ENCODE measurements at regions not wholly inside any gene's neighbourhood (a gene's known extent, or its start where the extent isn't known, plus 50 kb on each side); places are given as distances from the start of the nearest gene placed in this dataset.
"Not testable (repeated sequence)": the region's sequence is repeated elsewhere in the genome, so short reads cannot be mapped to it uniquely, and the experiment has no call there.

DNA sequence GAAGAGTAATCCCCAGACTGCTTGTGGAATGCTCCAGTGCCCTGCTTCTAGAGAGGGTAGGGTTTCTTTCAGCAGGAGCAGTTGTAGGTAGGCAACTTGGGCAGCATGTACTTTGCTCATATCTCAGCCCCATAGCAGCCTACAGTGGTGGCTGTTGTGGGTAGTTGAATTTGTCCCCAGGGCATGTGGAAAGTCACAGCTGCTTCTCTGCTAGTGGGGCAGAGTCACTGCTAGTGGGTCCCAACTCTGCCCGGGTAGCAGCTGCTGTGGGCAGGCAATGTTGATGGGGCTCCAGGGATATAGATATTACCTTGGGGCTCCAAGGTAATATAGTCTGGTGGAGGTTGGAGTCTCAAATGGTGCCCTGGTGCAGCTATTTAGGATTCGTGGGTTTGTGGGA is 174.5 kb downstream of the OTOL1 start:
- Mint-ChIP-seq H3K36me3 (ENCODE audit: low read depth, unreplicated experiment) (no peaks in the 10 kb centered on the region), H3K27me3 (ENCODE audit: unreplicated experiment) (peaks cover 1% of the 10 kb centered on the region), H3K27ac (ENCODE audit: unreplicated experiment) (no peak overlapping the region), H3K4me1 (ENCODE audit: unreplicated experiment) (no peaks in the 10 kb centered on the region), H3K9me3 (ENCODE audit: unreplicated experiment) (no peaks in the 10 kb centered on the region), H3K4me3 (ENCODE audit: unreplicated experiment) (no peak overlapping the region)
- DNase-seq (ENCODE audit: low spot score) = no peak
- no peak for TF ChIP-seq CTCF (IDR thresholded peaks at IDR 0.05; ENCODE audit: unreplicated experiment)

- Mint-ChIP-seq H3K4me1 (ENCODE audit: unreplicated experiment) (no peaks in the 10 kb centered on the region), H3K9me3 (ENCODE audit: unreplicated experiment) (no peaks in the 10 kb centered on the region), H3K27ac (ENCODE audit: unreplicated experiment) (no peak overlapping the region), H3K4me3 (ENCODE audit: unreplicated experiment) (no peak overlapping the region), H3K36me3 (ENCODE audit: low read depth, unreplicated experiment) (no peaks in the 10 kb centered on the region), H3K27me3 (ENCODE audit: unreplicated experiment) (peaks cover 1% of the 10 kb centered on the region)
- no peak for DNase-seq (ENCODE audit: low spot score)
- no peak for TF ChIP-seq CTCF (IDR thresholded peaks at IDR 0.05; ENCODE audit: unreplicated experiment)
These were observed 175.9 kb downstream of the OTOL1 start for GRCh38 chr3:161672478-161672877.

DNA sequence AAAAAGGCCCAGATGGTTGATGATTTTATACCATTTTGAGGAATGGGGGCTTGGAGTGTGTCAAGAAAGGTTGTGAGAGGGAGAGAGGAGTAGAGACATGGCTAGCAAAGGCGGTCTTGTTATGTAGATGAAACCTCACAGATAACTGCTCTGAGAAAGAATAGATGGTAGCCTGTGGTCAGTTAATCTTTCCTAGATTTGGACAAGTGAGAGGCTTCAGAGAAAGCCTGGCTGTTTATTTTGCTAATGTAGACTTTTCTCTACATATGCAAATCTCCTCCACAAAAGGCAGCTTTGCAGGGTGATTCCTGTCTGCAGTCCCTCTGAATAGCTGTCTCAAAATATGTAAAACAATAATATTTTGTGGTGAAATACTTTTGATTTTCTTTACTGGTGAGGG is 177.3 kb downstream of the OTOL1 start:
- no peaks in the 10 kb centered on the region for H3K36me3 Mint-ChIP-seq (ENCODE audit: low read depth, unreplicated experiment)
- no peak overlapping the region for H3K27ac Mint-ChIP-seq (ENCODE audit: unreplicated experiment)
- H3K4me3 Mint-ChIP-seq (ENCODE audit: unreplicated experiment) = no peak overlapping the region
- H3K27me3 Mint-ChIP-seq (ENCODE audit: unreplicated experiment) = peaks cover 1% of the 10 kb centered on the region
- no peak for DNase-seq (ENCODE audit: low spot score)
- no peak for TF ChIP-seq CTCF (IDR thresholded peaks at IDR 0.05; ENCODE audit: unreplicated experiment)
- H3K4me1 Mint-ChIP-seq (ENCODE audit: unreplicated experiment) = no peaks in the 10 kb centered on the region
- no peaks in the 10 kb centered on the region for H3K9me3 Mint-ChIP-seq (ENCODE audit: unreplicated experiment)

DNA sequence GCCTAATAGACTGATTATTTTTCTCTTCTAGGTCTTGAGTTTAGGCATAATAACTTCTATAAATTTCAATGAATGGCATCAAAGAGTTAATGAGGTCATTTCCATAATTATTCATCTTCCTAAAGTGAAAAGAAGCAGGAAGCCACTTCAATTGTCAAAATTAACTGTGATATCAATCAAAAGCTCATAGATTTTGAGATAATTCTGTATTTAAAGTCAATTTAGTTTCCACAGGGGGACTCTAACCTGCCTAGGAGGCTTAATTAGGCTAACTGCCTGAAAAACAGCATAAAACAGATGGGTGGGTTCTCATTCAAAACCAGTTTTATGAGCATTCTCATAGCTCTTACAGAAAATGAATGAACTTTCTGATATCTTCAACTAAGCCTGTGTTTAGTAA is 177.8 kb downstream of the OTOL1 start:
- no peak for TF ChIP-seq CTCF (IDR thresholded peaks at IDR 0.05; ENCODE audit: unreplicated experiment)
- Mint-ChIP-seq H3K36me3 (ENCODE audit: low read depth, unreplicated experiment) (no peaks in the 10 kb centered on the region), H3K27me3 (ENCODE audit: unreplicated experiment) (peaks cover 1% of the 10 kb centered on the region), H3K9me3 (ENCODE audit: unreplicated experiment) (no peaks in the 10 kb centered on the region), H3K4me3 (ENCODE audit: unreplicated experiment) (no peak overlapping the region), H3K27ac (ENCODE audit: unreplicated experiment) (no peak overlapping the region), H3K4me1 (ENCODE audit: unreplicated experiment) (no peaks in the 10 kb centered on the region)
- DNase-seq (ENCODE audit: low spot score) = no peak

DNA sequence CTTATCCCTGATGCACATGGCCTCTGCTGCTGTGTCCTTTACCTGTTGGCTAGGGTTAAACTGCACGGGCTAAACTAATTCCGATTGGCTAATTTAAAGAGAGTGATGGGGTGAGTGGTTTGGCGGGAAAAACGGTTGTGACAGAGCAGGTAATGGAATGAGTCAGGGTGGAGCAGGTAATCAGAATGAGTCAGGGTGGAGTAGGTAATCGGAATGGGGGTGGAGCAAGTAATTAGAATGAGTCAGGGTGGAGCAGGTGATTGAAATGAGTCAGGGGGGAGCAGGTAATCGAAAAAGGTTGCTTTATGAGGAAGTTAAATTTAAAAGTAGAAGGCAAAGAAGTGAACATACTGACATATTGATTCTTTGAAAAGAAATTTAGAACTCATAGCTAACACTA is 185.2 kb downstream of the OTOL1 start:
- not testable (repeated sequence) for H3K9me3 Mint-ChIP-seq (ENCODE audit: unreplicated experiment); DNase-seq (ENCODE audit: low spot score); H3K36me3 Mint-ChIP-seq (ENCODE audit: low read depth, unreplicated experiment); H3K4me1 Mint-ChIP-seq (ENCODE audit: unreplicated experiment); H3K4me3 Mint-ChIP-seq (ENCODE audit: unreplicated experiment); H3K27ac Mint-ChIP-seq (ENCODE audit: unreplicated experiment); H3K27me3 Mint-ChIP-seq (ENCODE audit: unreplicated experiment)

GRCh38 chr3:161682715-161683114 is 186.1 kb downstream of the OTOL1 start:
- no peak for DNase-seq (ENCODE audit: low spot score)
- H3K9me3 Mint-ChIP-seq (ENCODE audit: unreplicated experiment) = no peaks in the 10 kb centered on the region
- H3K27ac Mint-ChIP-seq (ENCODE audit: unreplicated experiment) = no peak overlapping the region
- TF ChIP-seq CTCF (IDR thresholded peaks at IDR 0.05; ENCODE audit: unreplicated experiment) = no peak
- no peaks in the 10 kb centered on the region for H3K4me1 Mint-ChIP-seq (ENCODE audit: unreplicated experiment)
- no peaks in the 10 kb centered on the region for H3K36me3 Mint-ChIP-seq (ENCODE audit: low read depth, unreplicated experiment)
- no peak overlapping the region for H3K4me3 Mint-ChIP-seq (ENCODE audit: unreplicated experiment)
- H3K27me3 Mint-ChIP-seq (ENCODE audit: unreplicated experiment) = no peaks in the 10 kb centered on the region
